HG03175 (cell line): ENCODE measurements at regions not wholly inside any gene's neighbourhood (a gene's known extent, or its start where the extent isn't known, plus 50 kb on each side); places are given as distances from the start of the nearest gene placed in this dataset.
"Not testable (repeated sequence)": the region's sequence is repeated elsewhere in the genome, so short reads cannot be mapped to it uniquely, and the experiment has no call there.

Source experiments
- ATAC-seq: cut with Tn5 transposase; IDR thresholded peaks from one replicate; pipeline ENCODE4 v1.9.1; 2021; ENCODE audit warnings: mild to moderate bottlenecking, moderate library complexity; ENCODE audit not compliant: unreplicated experiment

DNA sequence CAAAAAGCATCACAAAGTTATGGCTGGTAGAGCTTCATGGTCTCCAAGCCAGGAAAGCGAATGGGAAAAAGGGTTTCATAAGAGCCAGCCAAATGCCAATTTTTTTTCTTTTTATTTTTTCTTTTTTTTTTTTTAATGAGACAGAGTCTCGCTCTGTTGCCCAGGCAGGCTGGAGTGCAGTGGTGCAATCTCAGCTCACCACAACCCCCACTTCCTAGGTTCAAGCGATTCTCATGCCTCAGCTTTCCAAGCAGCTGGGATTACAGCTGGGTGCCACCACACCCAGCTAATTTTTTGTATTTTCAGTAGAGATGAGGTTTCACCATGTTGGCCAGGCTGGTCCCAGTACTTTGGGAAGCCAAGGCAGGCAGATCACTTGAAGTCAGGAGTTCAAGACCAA is 148.7 kb upstream of the POGK start:
- ATAC-seq: not testable (repeated sequence)

DNA sequence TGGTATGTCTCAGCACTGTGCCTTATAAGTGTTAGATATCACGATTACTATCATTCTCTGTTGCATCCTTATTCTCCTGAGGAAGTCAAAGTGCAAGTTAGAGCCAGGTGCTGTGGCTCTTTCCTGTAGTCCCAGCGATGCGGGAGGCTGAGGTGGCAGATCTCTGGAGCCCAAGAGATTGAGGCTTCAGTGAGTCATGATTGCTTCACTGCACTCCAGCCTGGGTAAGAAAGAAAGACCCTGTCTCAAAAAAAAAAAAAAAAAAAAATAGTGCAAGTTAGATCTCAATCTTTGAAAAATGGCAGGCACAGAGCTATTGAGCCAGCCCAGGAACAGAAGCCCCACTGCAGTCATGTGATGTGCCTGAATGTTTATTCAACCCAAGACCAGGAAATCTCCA is 147.8 kb upstream of the POGK start:
- ATAC-seq: no peak

DNA sequence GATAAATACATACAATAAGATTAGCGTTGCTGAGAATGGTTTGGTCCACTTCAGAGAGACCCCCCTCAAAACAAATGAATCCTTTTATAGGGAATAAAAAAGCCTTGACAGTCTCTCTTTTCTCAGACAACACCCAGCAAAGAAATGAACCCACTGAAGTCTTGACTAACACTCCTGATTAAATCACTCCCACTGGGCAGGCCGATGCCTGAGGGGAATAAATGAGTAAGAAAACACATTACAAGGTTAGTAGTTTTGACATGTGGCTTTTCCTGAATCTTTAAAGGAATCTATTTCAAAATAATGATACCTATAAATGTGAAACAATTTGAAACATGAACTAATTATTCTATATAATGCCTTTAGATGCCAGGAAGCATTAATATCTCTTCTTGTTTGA is 146.9 kb upstream of the POGK start:
- no peak for ATAC-seq

DNA sequence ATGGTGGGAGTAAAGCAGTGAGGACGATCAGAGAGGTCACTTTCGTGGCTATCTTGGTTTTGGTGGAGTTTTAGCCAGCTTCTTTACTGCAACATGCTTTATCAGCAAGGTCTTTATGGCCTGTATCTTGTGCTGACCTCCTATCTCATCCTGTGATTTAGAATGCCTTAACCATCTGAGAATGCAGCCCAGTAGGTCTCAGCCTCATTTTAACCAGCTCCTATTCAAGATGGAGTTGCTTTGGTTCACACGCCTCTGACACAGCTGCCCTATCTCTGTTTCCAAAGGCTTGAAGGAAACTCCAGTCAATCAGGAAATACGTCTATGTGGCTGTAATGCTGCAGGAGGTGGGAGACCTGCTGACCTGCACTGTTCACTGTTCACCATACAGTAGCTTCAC is 146.1 kb upstream of the POGK start:
- no peak for ATAC-seq

DNA sequence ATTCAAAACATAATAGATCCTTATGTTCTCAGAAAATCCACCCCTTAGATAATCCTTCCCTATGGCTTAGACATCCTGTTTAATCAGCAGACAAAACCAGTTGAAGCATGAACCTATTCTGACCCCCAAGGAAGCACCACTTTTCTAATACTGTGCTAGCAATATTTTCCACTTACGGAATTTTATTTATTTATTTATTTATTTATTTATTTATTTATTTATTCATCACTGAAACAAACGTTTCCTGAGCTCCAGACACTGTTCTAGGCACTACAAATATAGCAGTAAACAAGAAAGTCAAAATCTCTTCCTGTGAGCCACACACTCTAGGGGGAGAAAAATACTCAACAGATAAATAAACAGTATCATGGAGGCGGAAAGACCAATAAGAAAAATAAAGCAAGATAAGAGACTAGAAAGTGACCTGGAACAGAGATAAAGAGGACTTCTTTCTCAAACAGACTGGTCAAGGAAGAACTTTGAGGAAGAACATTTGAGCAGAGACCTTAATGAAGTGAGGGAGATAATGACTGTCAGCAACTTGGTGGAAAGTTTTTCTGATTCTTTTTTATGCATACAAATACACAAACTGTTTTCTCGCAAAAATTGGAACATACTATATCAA is 145.5 kb upstream of the POGK start:
- no peak for ATAC-seq

DNA sequence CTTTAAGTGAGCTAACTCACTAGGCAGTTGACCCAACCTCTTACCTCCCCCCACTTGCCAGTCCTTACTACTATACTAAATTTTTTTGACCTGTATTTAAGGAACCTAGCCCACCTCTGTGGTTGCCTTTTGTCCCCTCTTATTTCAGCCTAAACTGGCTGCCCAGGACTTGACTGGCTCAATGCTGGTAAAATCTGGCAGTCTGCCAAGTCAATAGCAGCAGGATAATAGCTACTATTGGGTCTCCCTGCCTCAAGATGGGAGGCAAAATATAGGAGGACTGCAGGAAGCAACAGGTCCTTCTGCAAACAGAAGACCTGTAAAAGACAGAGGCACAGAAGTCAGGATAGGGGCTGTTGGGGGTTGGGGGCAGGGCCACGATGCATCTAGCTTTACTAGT is 144.2 kb upstream of the POGK start:
- ATAC-seq: no peak

DNA sequence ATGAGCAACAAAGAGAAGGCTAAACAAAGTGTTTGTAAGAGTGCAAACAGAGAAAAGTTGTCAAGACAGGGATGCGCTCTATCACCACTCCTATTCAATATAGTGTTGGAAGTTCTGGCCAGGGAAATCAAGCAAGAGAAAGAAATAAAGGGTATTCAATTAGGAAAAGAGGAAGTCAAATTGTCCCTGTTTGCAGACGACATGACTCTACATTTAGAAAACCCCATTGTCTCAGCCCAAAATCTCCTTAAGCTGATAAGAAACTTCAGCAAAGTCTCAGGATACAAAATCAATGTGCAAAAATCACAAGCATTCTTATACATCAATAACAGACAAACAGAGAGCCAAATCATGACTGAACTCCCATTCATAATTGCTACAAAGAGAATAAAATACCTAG is 143.4 kb upstream of the POGK start:
- not testable (repeated sequence) for ATAC-seq

DNA sequence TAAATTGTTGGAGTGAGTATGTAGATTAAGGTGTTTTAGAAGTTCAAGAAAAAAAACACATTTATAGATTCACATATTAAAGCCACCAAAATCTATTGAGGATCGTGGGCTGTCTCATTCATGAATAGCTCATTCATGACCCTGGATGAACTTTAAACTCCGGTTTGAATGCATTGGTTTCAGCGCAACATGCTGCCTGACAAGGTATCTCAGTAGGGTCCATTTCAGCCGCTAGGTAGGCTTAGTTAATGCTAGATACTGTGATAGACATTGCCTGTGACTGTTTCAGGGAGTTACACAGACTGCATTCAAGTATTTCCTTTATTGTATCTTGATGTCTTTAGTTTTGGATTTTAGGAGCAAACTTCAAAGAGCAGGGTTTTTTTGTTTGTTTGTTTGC is 140.5 kb upstream of the POGK start:
- ATAC-seq: no peak

DNA sequence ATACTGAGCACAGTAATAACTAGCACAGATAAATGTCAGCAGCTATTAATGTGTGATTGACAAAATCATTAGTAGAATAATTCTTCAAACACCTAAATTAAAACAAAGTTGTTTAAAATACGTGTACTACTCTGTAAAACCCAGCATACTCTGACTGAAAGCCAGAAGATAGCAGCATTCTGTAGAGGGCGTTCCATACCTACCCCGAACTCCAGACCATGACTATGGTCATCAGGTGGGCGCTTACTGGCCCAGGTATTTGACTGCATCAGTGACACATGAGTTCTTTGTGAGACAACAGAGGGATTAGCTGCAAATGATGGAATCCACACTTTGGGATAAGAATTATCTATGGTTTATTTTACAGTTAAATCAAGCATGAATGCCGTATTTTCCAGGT is 139.7 kb upstream of the POGK start:
- no peak for ATAC-seq

DNA sequence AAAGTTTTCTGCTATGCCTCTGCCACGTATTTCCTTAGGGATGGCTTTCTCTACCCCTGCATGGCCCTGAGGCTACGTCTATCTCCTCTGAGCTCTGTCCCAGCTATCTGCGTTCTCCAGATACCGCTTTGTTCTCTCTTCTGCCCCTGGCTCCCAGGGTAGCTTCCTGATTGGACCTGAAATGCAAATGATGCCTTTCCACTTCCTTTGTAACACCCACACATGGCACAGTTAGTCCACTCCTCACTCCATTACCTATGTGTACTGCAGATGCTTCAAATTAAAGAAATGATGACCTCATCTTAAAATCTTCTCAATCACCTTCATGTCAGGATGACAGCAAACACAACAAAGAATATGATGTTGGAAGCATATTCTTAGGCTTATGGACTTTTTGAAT is 138.6 kb upstream of the POGK start:
- no peak for ATAC-seq

DNA sequence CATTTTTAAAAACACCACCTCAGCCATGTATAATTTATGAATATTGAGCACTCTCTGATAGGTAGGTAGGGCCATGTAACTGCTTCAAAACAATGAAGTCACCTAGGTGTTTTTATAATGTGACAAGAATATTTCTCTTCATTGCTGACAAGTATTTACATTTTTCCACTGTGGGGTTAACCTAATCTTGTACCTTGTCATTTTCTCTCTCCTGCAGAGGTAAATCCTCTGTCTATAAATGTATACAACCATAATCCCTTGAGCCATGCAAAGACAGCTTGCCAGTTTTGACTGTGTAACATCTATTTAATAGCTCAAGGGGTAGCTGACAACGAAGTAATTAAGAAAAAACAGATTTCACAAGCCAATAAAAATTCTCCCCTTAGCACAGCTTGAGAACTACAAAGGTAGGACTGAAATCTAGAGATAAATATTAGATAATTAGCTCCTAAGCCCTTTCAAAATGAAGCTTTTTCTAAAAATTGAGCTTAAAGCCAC is 137.6 kb upstream of the POGK start:
- no peak for ATAC-seq

DNA sequence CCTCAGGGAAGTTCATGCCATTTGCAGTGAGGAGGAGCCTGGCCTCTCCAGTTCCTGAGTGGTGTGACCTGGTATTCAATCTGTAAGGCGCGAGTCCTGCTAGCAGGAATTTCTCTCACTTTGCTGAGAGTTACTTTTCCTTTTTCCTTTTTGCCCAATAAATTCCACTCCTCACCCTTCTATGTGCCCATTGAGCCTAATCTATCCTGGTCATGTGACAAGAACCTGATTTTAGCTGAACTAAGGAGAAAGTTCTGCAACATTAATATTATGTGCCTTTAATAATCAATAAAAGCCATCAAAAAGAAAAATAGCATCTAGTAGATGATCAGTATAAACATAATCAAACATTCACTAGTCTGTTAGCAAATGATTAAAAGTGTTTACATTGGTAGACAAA is 136.1 kb upstream of the POGK start:
- ATAC-seq: no peak

DNA sequence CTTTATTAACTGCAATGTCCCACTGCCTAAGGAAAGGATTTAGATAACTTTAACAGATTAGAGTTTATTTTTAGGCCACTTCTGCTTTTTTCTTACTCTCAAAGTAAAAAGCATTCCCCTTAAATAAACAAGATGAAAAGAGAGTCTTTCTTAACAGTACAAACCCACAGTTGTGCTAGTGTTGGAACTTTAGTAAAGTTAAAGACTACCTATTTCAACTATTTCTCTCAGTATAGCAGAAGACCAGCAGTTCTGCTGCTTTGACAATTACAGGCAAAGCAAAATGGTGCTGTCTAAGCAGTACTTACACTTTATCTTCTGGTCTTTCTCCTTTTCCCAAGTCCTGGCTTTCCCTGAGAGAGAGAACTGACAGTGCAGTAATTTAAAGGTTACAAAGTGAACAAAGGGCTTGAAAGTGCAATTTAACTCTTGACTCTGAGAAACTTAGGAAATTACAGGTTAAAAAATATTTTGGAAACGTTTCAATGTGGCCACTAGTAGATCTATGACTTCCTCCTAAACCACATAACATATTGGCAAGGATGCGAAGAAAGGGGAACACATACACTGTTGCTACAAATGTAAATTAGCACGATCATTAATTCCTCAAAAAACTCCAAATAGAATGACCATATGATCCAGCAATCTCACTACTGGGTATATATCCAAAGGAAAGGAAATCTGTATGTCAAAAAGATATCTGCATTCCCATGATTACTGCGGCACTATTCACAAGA is 135.4 kb upstream of the POGK start:
- ATAC-seq: no peak

DNA sequence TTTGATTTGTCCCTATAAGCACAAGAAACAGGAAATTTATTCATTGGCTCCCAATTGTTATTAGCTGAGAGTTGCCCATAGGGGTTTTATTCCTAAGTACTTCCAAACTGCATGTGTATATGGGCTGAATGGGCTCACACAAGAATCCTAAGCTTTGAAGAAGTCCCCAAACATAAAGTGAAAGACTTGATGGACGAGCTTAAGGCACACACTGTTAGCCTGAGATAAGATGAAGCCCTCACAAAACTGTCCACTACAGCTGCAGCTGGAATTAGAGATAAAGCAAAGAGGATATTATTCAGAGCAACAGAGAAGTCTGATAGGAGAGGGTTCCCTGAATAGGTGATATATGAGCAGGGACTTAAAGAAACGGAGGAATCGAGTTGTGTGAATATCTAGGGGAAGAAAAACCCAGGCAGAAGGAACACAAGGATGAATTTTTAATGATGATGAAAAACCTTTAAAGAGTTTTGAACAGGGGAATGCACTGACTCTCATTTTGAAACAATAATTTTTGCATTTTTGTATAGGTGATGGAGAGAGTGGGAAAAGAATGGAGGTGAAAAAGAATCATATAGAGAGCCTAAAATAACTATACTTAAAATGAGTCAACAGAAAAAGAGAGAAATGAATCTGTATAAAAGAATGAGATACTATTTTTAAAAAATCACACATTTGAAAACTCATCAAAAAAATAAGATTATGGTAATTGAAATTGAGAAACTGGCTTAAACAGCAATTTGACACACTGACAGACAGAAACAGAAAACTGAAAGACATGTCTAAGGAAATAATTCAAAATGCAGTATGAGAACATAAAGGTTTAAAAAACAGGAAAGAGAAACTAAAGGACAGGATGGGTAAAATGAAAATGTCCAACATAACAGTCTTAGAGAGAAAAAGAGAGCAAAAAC is 133.6 kb upstream of the POGK start:
- ATAC-seq: no peak

DNA sequence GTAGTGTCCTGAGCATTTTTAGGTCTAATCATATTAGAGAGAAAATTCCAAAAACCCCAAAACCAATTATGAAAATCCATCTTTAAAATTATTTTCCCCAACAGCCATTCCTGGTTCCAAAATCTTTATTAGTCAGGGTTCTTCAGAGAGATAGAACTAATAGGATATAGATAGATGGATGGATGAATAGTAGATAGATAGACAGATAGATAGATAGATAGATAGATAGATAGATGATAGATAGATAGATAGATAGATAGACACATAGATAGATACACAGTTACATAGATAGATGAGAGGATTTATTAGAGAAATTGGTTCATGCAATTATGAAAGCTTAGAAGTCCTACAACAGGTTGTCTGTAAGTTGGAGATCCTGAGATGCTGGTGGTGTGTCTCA is 122.7 kb upstream of the POGK start:
- no peak for ATAC-seq

DNA sequence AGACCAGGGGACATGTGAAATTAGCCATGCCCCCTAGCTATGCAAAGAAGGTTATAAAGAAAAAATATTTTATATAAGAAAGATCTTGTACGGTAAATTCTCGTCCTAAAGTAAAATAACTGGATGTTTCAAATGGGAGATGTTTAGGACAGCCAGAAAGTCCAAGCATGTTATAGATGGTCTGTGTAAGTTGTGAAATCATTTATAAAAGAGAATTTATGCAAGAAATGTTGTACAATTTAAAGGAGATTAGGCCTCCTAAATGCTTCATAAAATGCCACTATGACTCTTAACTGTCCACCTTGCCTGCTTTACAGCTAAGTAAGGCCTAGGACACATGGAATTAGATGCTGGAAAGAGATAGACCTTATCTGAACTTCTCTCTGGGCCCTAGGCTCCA is 118.1 kb upstream of the POGK start:
- no peak for ATAC-seq

DNA sequence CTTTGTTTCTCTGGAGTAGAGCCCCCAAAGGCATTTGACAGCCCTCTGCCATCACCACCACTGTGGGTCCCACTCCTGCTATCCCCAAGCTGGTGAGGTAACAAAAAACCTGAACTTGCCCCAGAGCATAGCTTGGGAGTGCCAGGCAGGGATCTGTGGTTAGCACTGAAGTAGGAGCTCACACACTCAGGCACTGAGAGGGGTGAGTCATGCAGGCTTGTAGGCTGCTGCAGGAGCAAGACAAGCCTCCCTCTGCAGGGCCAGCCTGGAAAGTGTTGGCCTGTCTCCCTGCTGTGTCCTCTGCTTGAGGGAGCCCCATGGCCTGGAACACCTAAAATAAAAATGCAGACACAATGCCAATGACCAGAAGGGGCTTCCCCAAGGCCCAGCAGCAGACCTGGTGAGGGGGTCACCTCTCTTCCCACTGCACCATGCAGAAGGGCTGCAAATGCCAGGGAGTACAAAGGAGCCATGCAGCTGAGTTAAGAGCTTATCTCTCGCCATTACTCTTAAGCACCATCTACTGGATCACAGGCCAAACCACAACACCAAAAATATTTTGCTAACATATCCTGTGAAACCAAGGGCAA is 108.9 kb upstream of the POGK start:
- ATAC-seq: no peak

DNA sequence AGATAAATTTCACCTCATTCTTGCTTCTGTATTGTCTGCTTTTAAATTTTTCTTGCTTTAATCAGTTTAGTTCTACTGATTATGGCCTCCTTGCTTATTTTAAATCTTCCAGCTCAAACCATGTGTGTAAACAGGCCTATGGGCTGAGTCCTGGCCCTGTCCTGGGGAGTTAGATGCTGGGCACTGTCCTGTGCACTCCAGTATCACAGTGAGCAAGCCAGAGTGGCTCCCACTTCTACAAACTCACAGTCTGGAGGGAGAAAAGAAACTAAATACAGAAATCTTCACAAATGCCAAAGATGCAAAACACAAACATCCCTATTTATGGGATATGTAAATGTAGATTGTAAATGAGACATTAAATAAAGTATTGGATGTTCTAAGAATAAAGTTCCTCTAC is 101.1 kb upstream of the POGK start:
- no peak for ATAC-seq

DNA sequence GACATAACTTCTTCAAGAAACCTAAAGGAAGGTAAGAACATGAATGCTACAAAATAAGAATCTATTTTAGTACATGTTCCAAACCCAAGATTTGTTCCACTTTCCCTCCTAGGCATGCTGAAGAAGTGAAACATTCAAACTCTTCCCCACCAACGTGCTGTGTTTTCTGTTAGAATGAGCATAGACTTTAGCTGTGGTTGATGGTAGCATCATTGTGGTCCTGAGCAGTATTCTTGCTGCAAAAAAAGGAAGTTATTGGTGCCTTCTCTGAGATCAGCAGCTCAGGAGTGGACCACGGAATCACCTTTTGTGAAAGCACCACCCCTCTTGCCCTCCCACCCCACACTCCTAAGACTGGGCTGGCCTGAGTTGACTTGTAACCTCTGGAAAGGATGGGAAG is 100.4 kb upstream of the POGK start:
- ATAC-seq: no peak

DNA sequence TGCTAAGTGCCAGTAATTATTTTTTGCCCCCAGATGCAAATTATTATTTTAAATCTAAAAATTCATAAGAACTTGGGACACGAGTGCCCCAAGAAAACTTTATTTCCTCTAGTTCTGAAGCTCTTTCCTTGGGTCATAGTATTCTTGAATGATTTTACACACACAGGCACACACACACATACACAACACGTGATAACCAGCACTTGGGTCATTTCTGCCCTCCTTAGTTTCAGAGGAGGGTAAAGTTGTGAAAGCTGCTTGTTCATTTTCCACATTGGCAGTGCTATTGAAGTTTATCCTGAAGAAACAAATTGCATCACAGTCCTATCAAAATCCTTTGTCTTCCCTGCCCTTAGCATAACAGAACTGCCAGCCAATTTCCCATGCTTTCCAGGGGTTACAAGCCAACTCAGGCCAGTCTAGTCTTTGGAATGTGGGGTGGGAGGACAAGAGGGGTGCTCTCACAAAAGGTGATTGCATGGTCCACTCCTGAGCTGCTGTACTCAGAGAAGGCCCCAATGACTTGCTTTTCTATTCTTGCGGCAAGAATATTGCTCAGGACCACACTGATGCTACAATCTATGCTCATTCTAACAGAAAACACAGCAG is 98.5 kb upstream of the POGK start:
- ATAC-seq: no peak

DNA sequence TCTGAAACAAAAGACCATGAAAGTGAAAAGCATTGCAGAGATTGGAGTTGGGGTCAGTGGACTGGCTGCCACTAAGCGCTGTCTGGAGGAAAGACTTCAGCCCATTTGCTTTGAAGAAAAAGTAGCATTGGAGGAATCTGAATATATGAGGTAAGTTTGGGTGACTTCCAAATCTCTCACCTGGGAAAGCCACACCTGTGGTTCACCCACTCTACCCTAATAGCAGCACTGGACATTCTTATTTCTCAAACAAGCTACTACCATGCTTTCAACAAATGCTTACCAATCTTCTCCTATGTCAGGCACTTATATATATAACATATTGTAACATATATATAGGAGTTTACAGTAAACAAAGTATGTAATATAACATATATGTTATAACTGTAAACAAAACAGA is 76.0 kb upstream of the POGK start:
- ATAC-seq: no peak
